ENCODE measurements at regions not wholly inside any gene's neighbourhood (a gene's known extent, or its start where the extent isn't known, plus 50 kb on each side); places are given as distances from the start of the nearest gene placed in this dataset.

DNA sequence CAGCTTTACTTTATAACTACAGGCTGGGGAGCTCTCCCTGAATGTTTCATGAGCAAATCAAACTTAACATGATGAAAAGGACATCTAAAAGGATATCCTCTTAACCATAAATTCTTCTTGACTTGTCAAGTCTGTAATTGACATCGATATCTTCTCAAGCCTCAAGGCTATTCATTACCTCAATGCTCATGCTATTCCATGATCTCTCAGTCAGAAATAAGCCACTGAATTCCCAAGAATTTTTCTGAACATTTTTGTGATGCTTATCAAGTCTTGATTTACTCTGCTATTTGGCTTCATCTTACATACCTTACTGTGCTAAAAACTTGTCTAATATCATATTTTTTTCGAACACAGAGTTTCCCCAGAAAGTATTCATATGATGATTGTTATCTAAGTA, 433.4 kb downstream of the PDGFC start:
- no peak overlapping the region for H3K4me3 Mint-ChIP-seq
- H3K36me3 ChIP-seq (ENCODE audit: control insufficient read depth, insufficient read depth, low read length): no peaks in the 10 kb centered on the region
- no peaks in the 10 kb centered on the region for H3K4me1 ChIP-seq (ENCODE audit: control insufficient read depth, insufficient read depth, low read length, poor library complexity, severe bottlenecking)
- no peaks in the 10 kb centered on the region for H3K36me3 Mint-ChIP-seq
- no peaks in the 10 kb centered on the region for H3K9me3 ChIP-seq (ENCODE audit: control insufficient read depth in 2 of 2, low read length in 2 of 2)
- no peaks in the 10 kb centered on the region for H3K4me1 Mint-ChIP-seq
- H3K9me3 Mint-ChIP-seq: peaks cover 2 to 31% (median 9%) of the 10 kb centered on the region in 7 donors
- ATAC-seq (ENCODE audit: low read depth in 2 of 2) (no peak), DNase-seq (no peak)
- H3K27ac ChIP-seq (ENCODE audit: insufficient read depth, low read length, poor library complexity, severe bottlenecking): no peak overlapping the region
- H3K27ac Mint-ChIP-seq: no peak overlapping the region
- no peak overlapping the region for H3K4me3 ChIP-seq (ENCODE audit: low read depth, low read length)
- no peaks in the 10 kb centered on the region for H3K27me3 ChIP-seq (ENCODE audit: control insufficient read depth, insufficient read depth, low read length)
- H3K27me3 Mint-ChIP-seq: no peaks in the 10 kb centered on the region

DNA sequence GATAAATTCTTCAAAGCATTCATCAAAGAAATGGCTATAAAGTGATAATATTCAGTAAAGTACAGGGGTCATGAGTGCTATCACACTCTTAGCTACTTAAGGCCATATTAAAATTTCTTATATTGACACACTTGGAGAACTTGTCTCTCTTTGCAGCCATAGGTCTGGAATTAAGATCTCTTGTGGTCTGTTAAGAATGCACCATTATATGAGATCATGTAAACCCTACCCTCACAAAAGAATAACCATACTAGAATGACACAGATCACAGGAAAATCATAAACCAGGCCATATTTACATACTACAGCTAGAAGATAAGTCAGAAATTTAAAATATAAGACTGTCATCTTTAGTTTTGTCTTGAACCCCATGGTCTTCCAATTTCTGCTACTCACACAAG, 434.3 kb downstream of the PDGFC start:
- no peak overlapping the region for H3K4me3 ChIP-seq (ENCODE audit: low read depth, low read length)
- Mint-ChIP-seq H3K36me3 (no peaks in the 10 kb centered on the region), H3K4me3 (no peak overlapping the region), H3K9me3 (peaks cover 2 to 28% (median 8%) of the 10 kb centered on the region in 7 donors), H3K27ac (no peak overlapping the region), H3K27me3 (no peaks in the 10 kb centered on the region), H3K4me1 (no peaks in the 10 kb centered on the region)
- no peak for DNase-seq
- no peak overlapping the region for H3K27ac ChIP-seq (ENCODE audit: insufficient read depth, low read length, poor library complexity, severe bottlenecking)
- H3K9me3 ChIP-seq (ENCODE audit: control insufficient read depth in 2 of 2, low read length in 2 of 2): no peaks in the 10 kb centered on the region
- H3K36me3 ChIP-seq (ENCODE audit: control insufficient read depth, insufficient read depth, low read length): no peaks in the 10 kb centered on the region
- H3K27me3 ChIP-seq (ENCODE audit: control insufficient read depth, insufficient read depth, low read length): no peaks in the 10 kb centered on the region
- ATAC-seq (ENCODE audit: low read depth in 2 of 2): no peak
- H3K4me1 ChIP-seq (ENCODE audit: control insufficient read depth, insufficient read depth, low read length, poor library complexity, severe bottlenecking): no peaks in the 10 kb centered on the region

- Histone ChIP-seq H3K9me3 (ENCODE audit: control insufficient read depth in 2 of 2, low read length in 2 of 2) (no peaks in the 10 kb centered on the region), H3K4me3 (ENCODE audit: low read depth, low read length) (no peak overlapping the region), H3K27ac (ENCODE audit: insufficient read depth, low read length, poor library complexity, severe bottlenecking) (no peak overlapping the region), H3K27me3 (ENCODE audit: control insufficient read depth, insufficient read depth, low read length) (no peaks in the 10 kb centered on the region), H3K4me1 (ENCODE audit: control insufficient read depth, insufficient read depth, low read length, poor library complexity, severe bottlenecking) (no peaks in the 10 kb centered on the region), H3K36me3 (ENCODE audit: control insufficient read depth, insufficient read depth, low read length) (no peaks in the 10 kb centered on the region)
- Mint-ChIP-seq H3K4me1 (no peaks in the 10 kb centered on the region), H3K27me3 (no peaks in the 10 kb centered on the region), H3K36me3 (no peaks in the 10 kb centered on the region), H3K27ac (no peak overlapping the region), H3K4me3 (no peak overlapping the region), H3K9me3 (peaks cover 2 to 29% (median 9%) of the 10 kb centered on the region in 7 donors)
- no peak for DNase-seq
- ATAC-seq (ENCODE audit: low read depth in 2 of 2): no peak
Observed at GRCh38 chr4:156536661-156537060, 434.9 kb downstream of the PDGFC start.

DNA sequence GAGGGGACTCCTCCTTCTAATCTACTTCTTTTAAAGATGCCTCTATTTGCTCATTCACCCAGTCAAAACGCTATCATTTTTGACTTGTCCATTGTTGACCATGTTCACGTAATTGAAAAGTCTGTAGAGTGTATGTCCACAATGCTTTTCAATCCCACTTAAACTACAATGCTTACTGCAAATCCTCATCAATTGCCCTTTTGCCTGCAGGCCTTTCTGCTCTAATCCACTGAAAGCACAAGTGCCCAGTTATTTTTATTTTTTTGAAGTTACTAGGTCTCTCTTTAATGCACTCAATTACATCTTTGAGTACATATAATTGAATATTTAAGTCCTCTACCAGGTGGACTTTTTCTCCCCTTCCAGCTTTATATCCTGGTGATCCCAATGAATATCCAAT, 437.4 kb downstream of the PDGFC start:
- no peaks in the 10 kb centered on the region for H3K9me3 ChIP-seq (ENCODE audit: control insufficient read depth in 2 of 2, low read length in 2 of 2)
- Mint-ChIP-seq H3K27me3 (no peaks in the 10 kb centered on the region), H3K36me3 (no peaks in the 10 kb centered on the region), H3K4me1 (no peaks in the 10 kb centered on the region), H3K4me3 (no peak overlapping the region), H3K27ac (no peak overlapping the region), H3K9me3 (peaks cover 2 to 20% (median 8%) of the 10 kb centered on the region in 7 donors)
- no peaks in the 10 kb centered on the region for H3K4me1 ChIP-seq (ENCODE audit: control insufficient read depth, insufficient read depth, low read length, poor library complexity, severe bottlenecking)
- H3K36me3 ChIP-seq (ENCODE audit: control insufficient read depth, insufficient read depth, low read length): no peaks in the 10 kb centered on the region
- H3K27me3 ChIP-seq (ENCODE audit: control insufficient read depth, insufficient read depth, low read length): no peaks in the 10 kb centered on the region
- no peak overlapping the region for H3K27ac ChIP-seq (ENCODE audit: insufficient read depth, low read length, poor library complexity, severe bottlenecking)
- no peak for DNase-seq
- H3K4me3 ChIP-seq (ENCODE audit: low read depth, low read length): no peak overlapping the region
- no peak for ATAC-seq (ENCODE audit: low read depth in 2 of 2)

GRCh38 chr4:156528216-156528615, 443.4 kb downstream of the PDGFC start:
- peaks cover 0 to 24% (median 2%) of the 10 kb centered on the region in 7 donors for H3K9me3 Mint-ChIP-seq
- ATAC-seq (ENCODE audit: low read depth in 2 of 2): no peak
- H3K4me3 ChIP-seq (ENCODE audit: low read depth, low read length): no peak overlapping the region

GRCh38 chr4:156527237-156527993, 444.2 kb downstream of the PDGFC start:
- Mint-ChIP-seq H3K4me3 (no peak overlapping the region), H3K27ac (no peak overlapping the region), H3K9me3 (peaks cover 0 to 20% (median 3%) of the 10 kb centered on the region in 7 donors), H3K27me3 (no peaks in the 10 kb centered on the region), H3K36me3 (no peaks in the 10 kb centered on the region), H3K4me1 (no peaks in the 10 kb centered on the region)
- H3K27me3 ChIP-seq (ENCODE audit: control insufficient read depth, insufficient read depth, low read length): no peaks in the 10 kb centered on the region
- H3K9me3 ChIP-seq (ENCODE audit: control insufficient read depth in 2 of 2, low read length in 2 of 2): no peaks in the 10 kb centered on the region
- no peak overlapping the region for H3K4me3 ChIP-seq (ENCODE audit: low read depth, low read length)
- ATAC-seq (ENCODE audit: low read depth in 2 of 2): no peak
- no peak for DNase-seq
- H3K27ac ChIP-seq (ENCODE audit: insufficient read depth, low read length, poor library complexity, severe bottlenecking): no peak overlapping the region
- H3K4me1 ChIP-seq (ENCODE audit: control insufficient read depth, insufficient read depth, low read length, poor library complexity, severe bottlenecking): no peaks in the 10 kb centered on the region
- H3K36me3 ChIP-seq (ENCODE audit: control insufficient read depth, insufficient read depth, low read length): no peaks in the 10 kb centered on the region

More at GRCh38 chr4:156528216-156528615, 443.4 kb downstream of the PDGFC start:
- Mint-ChIP-seq H3K4me3 (no peak overlapping the region), H3K36me3 (no peaks in the 10 kb centered on the region), H3K4me1 (no peaks in the 10 kb centered on the region), H3K27me3 (no peaks in the 10 kb centered on the region), H3K27ac (no peak overlapping the region)
- H3K27me3 ChIP-seq (ENCODE audit: control insufficient read depth, insufficient read depth, low read length): no peaks in the 10 kb centered on the region
- H3K4me1 ChIP-seq (ENCODE audit: control insufficient read depth, insufficient read depth, low read length, poor library complexity, severe bottlenecking): no peaks in the 10 kb centered on the region
- H3K9me3 ChIP-seq (ENCODE audit: control insufficient read depth in 2 of 2, low read length in 2 of 2): no peaks in the 10 kb centered on the region
- no peak for DNase-seq
- no peaks in the 10 kb centered on the region for H3K36me3 ChIP-seq (ENCODE audit: control insufficient read depth, insufficient read depth, low read length)
- H3K27ac ChIP-seq (ENCODE audit: insufficient read depth, low read length, poor library complexity, severe bottlenecking): no peak overlapping the region

DNA sequence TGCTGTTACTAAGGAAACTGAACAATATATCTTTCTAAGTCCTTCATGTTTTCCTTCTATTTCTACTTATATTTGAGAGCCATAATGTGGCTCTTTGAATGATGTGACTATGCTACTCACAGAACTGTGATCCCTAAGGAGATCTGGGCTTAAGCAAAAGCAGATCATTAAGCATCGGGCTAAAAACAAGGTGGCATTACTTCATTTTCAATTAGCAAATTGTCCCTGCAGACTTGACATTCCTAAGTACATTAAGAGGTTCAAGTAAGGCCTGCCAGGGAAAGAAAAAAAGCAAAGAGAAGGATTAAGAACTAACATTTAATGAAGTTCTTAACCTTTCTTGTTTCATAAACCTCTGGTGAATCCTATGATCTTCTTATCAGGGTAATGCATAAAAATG, 447.6 kb downstream of the PDGFC start:
- H3K27ac Mint-ChIP-seq: no peak overlapping the region
- Histone ChIP-seq H3K27me3 (ENCODE audit: control insufficient read depth, insufficient read depth, low read length) (no peaks in the 10 kb centered on the region), H3K4me1 (ENCODE audit: control insufficient read depth, insufficient read depth, low read length, poor library complexity, severe bottlenecking) (no peaks in the 10 kb centered on the region), H3K36me3 (ENCODE audit: control insufficient read depth, insufficient read depth, low read length) (no peaks in the 10 kb centered on the region), H3K27ac (ENCODE audit: insufficient read depth, low read length, poor library complexity, severe bottlenecking) (no peak overlapping the region), H3K9me3 (ENCODE audit: control insufficient read depth in 2 of 2, low read length in 2 of 2) (no peaks in the 10 kb centered on the region), H3K4me3 (ENCODE audit: low read depth, low read length) (no peak overlapping the region)
- peaks cover 0 to 16% (median 4%) of the 10 kb centered on the region in 7 donors for H3K9me3 Mint-ChIP-seq
- no peaks in the 10 kb centered on the region for H3K27me3 Mint-ChIP-seq
- no peak overlapping the region for H3K4me3 Mint-ChIP-seq
- no peak for ATAC-seq (ENCODE audit: low read depth in 2 of 2)
- H3K4me1 Mint-ChIP-seq: no peaks in the 10 kb centered on the region
- no peaks in the 10 kb centered on the region for H3K36me3 Mint-ChIP-seq
- no peak for DNase-seq

DNA sequence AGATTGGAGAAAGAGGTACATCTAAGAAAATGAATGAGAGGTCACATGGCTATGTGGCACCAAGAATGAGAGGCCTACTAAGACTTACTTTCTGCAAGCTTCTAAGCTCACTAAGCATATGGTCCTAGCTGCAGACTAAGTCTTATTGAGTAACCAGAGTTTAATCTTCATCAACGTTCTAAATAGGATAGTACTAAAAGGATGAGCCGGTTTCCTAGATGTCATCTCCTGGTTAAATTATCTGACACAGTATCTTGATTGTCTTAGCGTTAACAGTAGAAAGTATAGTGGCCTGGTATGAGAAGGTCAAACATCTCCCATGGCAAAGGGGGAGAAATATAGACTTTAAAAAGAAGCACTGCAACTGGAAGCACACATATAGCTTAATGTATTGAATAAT, 448.1 kb downstream of the PDGFC start:
- Mint-ChIP-seq H3K27ac (no peak overlapping the region), H3K36me3 (no peaks in the 10 kb centered on the region), H3K4me1 (no peaks in the 10 kb centered on the region), H3K27me3 (no peaks in the 10 kb centered on the region), H3K4me3 (no peak overlapping the region), H3K9me3 (peaks cover 0 to 16% (median 5%) of the 10 kb centered on the region in 7 donors)
- Histone ChIP-seq H3K4me3 (ENCODE audit: low read depth, low read length) (no peak overlapping the region), H3K9me3 (ENCODE audit: control insufficient read depth in 2 of 2, low read length in 2 of 2) (no peaks in the 10 kb centered on the region), H3K27me3 (ENCODE audit: control insufficient read depth, insufficient read depth, low read length) (no peaks in the 10 kb centered on the region), H3K4me1 (ENCODE audit: control insufficient read depth, insufficient read depth, low read length, poor library complexity, severe bottlenecking) (no peaks in the 10 kb centered on the region), H3K27ac (ENCODE audit: insufficient read depth, low read length, poor library complexity, severe bottlenecking) (no peak overlapping the region), H3K36me3 (ENCODE audit: control insufficient read depth, insufficient read depth, low read length) (no peaks in the 10 kb centered on the region)
- ATAC-seq (ENCODE audit: low read depth in 2 of 2) (no peak), DNase-seq (no peak)

All from CD4-positive, CD25-positive, alpha-beta regulatory T cell (primary cell).